ENCODE measurements at regions not wholly inside any gene's neighbourhood (a gene's known extent, or its start where the extent isn't known, plus 50 kb on each side); places are given as distances from the start of the nearest gene placed in this dataset.

GRCh38 chr3:113136544-113136943 lies 74.8 kb upstream of the BOC start:
- TF ChIP-seq, protein P1, sequence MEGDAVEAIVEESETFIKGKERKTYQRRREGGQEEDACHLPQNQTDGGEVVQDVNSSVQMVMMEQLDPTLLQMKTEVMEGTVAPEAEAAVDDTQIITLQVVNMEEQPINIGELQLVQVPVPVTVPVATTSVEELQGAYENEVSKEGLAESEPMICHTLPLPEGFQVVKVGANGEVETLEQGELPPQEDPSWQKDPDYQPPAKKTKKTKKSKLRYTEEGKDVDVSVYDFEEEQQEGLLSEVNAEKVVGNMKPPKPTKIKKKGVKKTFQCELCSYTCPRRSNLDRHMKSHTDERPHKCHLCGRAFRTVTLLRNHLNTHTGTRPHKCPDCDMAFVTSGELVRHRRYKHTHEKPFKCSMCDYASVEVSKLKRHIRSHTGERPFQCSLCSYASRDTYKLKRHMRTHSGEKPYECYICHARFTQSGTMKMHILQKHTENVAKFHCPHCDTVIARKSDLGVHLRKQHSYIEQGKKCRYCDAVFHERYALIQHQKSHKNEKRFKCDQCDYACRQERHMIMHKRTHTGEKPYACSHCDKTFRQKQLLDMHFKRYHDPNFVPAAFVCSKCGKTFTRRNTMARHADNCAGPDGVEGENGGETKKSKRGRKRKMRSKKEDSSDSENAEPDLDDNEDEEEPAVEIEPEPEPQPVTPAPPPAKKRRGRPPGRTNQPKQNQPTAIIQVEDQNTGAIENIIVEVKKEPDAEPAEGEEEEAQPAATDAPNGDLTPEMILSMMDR (IDR thresholded peaks at IDR 0.05; ENCODE audit: low read depth, low read length) = no peak
- DNase-seq (ENCODE audit: extremely low read depth, low read depth) = no peak

GRCh38 chr3:113138839-113139743 lies 72.3 kb upstream of the BOC start:
- TF ChIP-seq, protein P1 (IDR thresholded peaks at IDR 0.05; ENCODE audit: low read depth, low read length) = no peak
- no peak for DNase-seq (ENCODE audit: extremely low read depth, low read depth)

DNA sequence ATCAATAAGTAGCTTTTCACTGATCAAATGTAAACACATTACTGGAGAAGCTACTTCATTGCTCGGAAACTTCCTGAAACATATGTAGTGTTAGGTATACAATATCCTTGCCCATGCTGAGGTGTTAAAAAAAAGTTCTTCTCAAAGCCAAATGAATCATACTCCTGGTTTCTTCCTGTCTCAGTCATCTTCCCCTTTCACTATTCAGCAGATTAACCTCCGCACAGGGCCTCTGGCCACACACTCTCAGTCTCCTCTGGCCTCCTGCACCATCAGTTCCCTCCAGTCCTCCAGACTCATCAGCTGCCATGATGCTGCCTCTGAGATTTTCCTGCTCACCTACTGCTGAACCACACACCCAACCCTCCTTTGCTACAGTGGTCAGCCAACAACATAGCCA lies 70.5 kb upstream of the BOC start:
- DNase-seq (ENCODE audit: extremely low read depth, low read depth) = no peak
- TF ChIP-seq, protein P1 (IDR thresholded peaks at IDR 0.05; ENCODE audit: low read depth, low read length) = no peak

GRCh38 chr3:113141543-113141942 lies 69.8 kb upstream of the BOC start:
- TF ChIP-seq, protein P1 (IDR thresholded peaks at IDR 0.05; ENCODE audit: low read depth, low read length) = no peak
- DNase-seq (ENCODE audit: extremely low read depth, low read depth) = no peak

- no peak for DNase-seq (ENCODE audit: extremely low read depth, low read depth)
- TF ChIP-seq, protein P1 (IDR thresholded peaks at IDR 0.05; ENCODE audit: low read depth, low read length) = no peak
Observed at GRCh38 chr3:113142476-113142875, 68.9 kb upstream of the BOC start.

DNA sequence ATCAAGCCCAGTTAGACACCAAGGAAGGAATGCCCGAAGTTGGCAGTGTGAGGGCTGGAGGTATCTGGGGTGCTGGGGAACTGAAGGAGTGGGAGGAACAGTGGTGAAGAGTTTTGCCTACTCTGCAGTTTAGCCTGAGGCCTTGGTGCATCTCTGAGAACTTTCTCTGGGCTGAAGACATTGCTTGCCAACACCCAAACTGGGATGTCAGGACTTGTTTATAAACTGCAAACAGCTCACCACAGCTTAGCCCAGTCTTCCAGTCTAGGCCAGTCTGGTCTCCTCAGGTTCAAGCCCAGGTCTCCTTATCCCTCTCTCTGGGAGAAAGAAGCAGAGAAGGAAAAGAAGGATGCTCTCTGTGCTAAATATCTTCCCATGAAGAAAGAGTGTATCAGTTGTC lies 68.0 kb upstream of the BOC start:
- no peak for DNase-seq (ENCODE audit: extremely low read depth, low read depth)
- TF ChIP-seq, protein P1 (IDR thresholded peaks at IDR 0.05; ENCODE audit: low read depth, low read length) = no peak

GRCh38 chr3:113147681-113148261 lies 63.6 kb upstream of the BOC start:
- no peak for DNase-seq (ENCODE audit: extremely low read depth, low read depth)
- TF ChIP-seq, protein P1 (IDR thresholded peaks at IDR 0.05; ENCODE audit: low read depth, low read length) = no peak

Measured in AG09319 (cell line).